ENCODE measurements at regions not wholly inside any gene's neighbourhood (a gene's known extent, or its start where the extent isn't known, plus 50 kb on each side); places are given as distances from the start of the nearest gene placed in this dataset.

- H3K27me3 Mint-ChIP-seq (ENCODE audit: insufficient read depth, unreplicated experiment), result no peaks in the 10 kb centered on the region
- no peak for DNase-seq (ENCODE audit: unreplicated experiment)
- BruUV-seq (replicated peaks), result no TSS peak
- H3K4me3 Mint-ChIP-seq (ENCODE audit: unreplicated experiment), result no peak overlapping the region
- TF ChIP-seq CTCF (IDR thresholded peaks at IDR 0.05; ENCODE audit: unreplicated experiment), result no peak
- H3K4me1 Mint-ChIP-seq (ENCODE audit: insufficient read depth, unreplicated experiment), result peaks cover 7% of the 10 kb centered on the region
- H3K27ac Mint-ChIP-seq (ENCODE audit: low read depth, unreplicated experiment), result no peak overlapping the region
- no peaks in the 10 kb centered on the region for H3K9me3 Mint-ChIP-seq (ENCODE audit: unreplicated experiment)
- H3K36me3 Mint-ChIP-seq (ENCODE audit: insufficient read depth, unreplicated experiment), result peaks cover 6% of the 10 kb centered on the region
- ChIA-PET POLR2A (interaction anchor here (0.6 to 1.4 kb wide), 4 partner anchors 11 to 53 kb away, joined by 3 to 4 read pairs (median 3); partner anchors contain the start of gene DCBLD2), CTCF (interaction anchor here (0.5 to 1.6 kb wide), 3 partner anchors 39 to 218 kb away, joined by 3 to 6 read pairs (median 3); no protein-coding TSS in a partner anchor)
- intact Hi-C loops (cut with micrococcal nuclease), result no loop called here
Observed at GRCh38 chr3:98954791-98955604, 53.5 kb upstream of the DCBLD2 start.

- Mint-ChIP-seq H3K4me1 (ENCODE audit: insufficient read depth, unreplicated experiment) (peaks cover 7% of the 10 kb centered on the region), H3K27ac (ENCODE audit: low read depth, unreplicated experiment) (no peak overlapping the region), H3K4me3 (ENCODE audit: unreplicated experiment) (no peak overlapping the region), H3K36me3 (ENCODE audit: insufficient read depth, unreplicated experiment) (peaks cover 6% of the 10 kb centered on the region), H3K27me3 (ENCODE audit: insufficient read depth, unreplicated experiment) (no peaks in the 10 kb centered on the region), H3K9me3 (ENCODE audit: unreplicated experiment) (no peaks in the 10 kb centered on the region)
- intact Hi-C loops (cut with micrococcal nuclease), result no loop called here
- DNase-seq (ENCODE audit: unreplicated experiment), result no peak
- no TSS peak for BruUV-seq (replicated peaks)
- TF ChIP-seq CTCF (IDR thresholded peaks at IDR 0.05; ENCODE audit: unreplicated experiment), result no peak
- POLR2A ChIA-PET, result interaction anchor here (0.6 to 1.4 kb wide), 5 partner anchors 11 to 52 kb away, joined by 3 to 4 read pairs (median 3); partner anchors contain the start of gene DCBLD2
- CTCF ChIA-PET, result interaction anchor here (0.7 kb wide), 1 partner anchor 40 kb away, joined by 3 read pairs; no protein-coding TSS in a partner anchor
Observed at GRCh38 chr3:98954242-98954641, 52.7 kb upstream of the DCBLD2 start.

GRCh38 chr3:98952404-98952803 lies 50.9 kb upstream of the DCBLD2 start:
- intact Hi-C loops (cut with micrococcal nuclease), result no loop called here
- no peak for TF ChIP-seq CTCF (IDR thresholded peaks at IDR 0.05; ENCODE audit: unreplicated experiment)
- no TSS peak for BruUV-seq (replicated peaks)
- no peak for DNase-seq (ENCODE audit: unreplicated experiment)
- H3K4me3 Mint-ChIP-seq (ENCODE audit: unreplicated experiment), result no peak overlapping the region
- H3K4me1 Mint-ChIP-seq (ENCODE audit: insufficient read depth, unreplicated experiment), result peaks cover 7% of the 10 kb centered on the region
- POLR2A ChIA-PET, result interaction anchor here (0.8 to 1.3 kb wide), 3 partner anchors 9 to 94 kb away, joined by 3 to 5 read pairs (median 5); no protein-coding TSS in a partner anchor
- no peak overlapping the region for H3K27ac Mint-ChIP-seq (ENCODE audit: low read depth, unreplicated experiment)
- H3K36me3 Mint-ChIP-seq (ENCODE audit: insufficient read depth, unreplicated experiment), result peaks cover 6% of the 10 kb centered on the region
- CTCF ChIA-PET, result interaction anchor here (1.0 to 1.4 kb wide), 2 partner anchors 42 to 135 kb away, joined by 3 to 6 read pairs; no protein-coding TSS in a partner anchor
- no peaks in the 10 kb centered on the region for H3K27me3 Mint-ChIP-seq (ENCODE audit: insufficient read depth, unreplicated experiment)
- no peaks in the 10 kb centered on the region for H3K9me3 Mint-ChIP-seq (ENCODE audit: unreplicated experiment)

Data from MCF 10A (cell line).